Pancreas (tissue), 10 donors: ENCODE measurements at regions not wholly inside any gene's neighbourhood (a gene's known extent, or its start where the extent isn't known, plus 50 kb on each side); places are given as distances from the start of the nearest gene placed in this dataset.

Experiments
- ATAC-seq, 4 donors: fragments of 200-7000 bp; cut with Tn5 transposase; one replicate each; pipeline versions ENCODE4 v1.8.0 to v1.9.1; 2020; ENCODE audit warnings: mild to moderate bottlenecking in 4 of 4, moderate library complexity in 4 of 4
- DNase-seq, 6 donors: peaks; one replicate each; pipeline ENCODE4 v3.0.0-alpha.2; 2020
- FAIRE-seq: peaks from 2 replicates; lab custom pipeline; 2012; peaks lifted over from hg19 to GRCh38; lab: Jason Lieb, UNC
- H3K27ac ChIP-seq, 4 donors: fragments of 200-600 bp; sonication (generic); 1 replicate in 3 of 4; 2 replicates in 1 of 4; pipeline versions ENCODE4 v1.5.0 to v1.8.0; 2020
- H3K27me3 ChIP-seq, 4 donors: fragments of 200-600 bp; one replicate each; pipeline ENCODE4 v1.8.0; 2021
- H3K36me3 ChIP-seq, 3 donors: fragments of 200-600 bp; sonication (generic) in 1 of 3; one replicate each; pipeline versions ENCODE4 v1.5.0 to v1.8.0; 2020 to 2021
- H3K4me1 ChIP-seq, 3 donors: fragments of 200-600 bp; one replicate each; pipeline ENCODE4 v1.8.0; 2021
- H3K4me3 ChIP-seq, 4 donors: fragments of 200-600 bp; sonication (generic) in 2 of 4; one replicate each; pipeline versions ENCODE4 v1.5.0 to v1.8.0; 2020 to 2021
- H3K9me3 ChIP-seq, 4 donors: fragments of 200-600 bp; one replicate each; pipeline ENCODE4 v1.8.0; 2021
- CTCF ChIP-seq, 4 donors: fragments of 200-600 bp; sonication (generic) in 3 of 4; IDR thresholded peaks; one replicate each; pipeline versions ENCODE4 v1.5.0 to v1.8.0; 2021; ENCODE audit warnings: antibody characterized with exemption in 4 of 4
- WGBS, 2 donors: extraction: QIAGEN DNeasy Blood & Tissue Kit; methylation state at CpG; one replicate each; pipeline ENCODE4 v1.1.7; 2013; 5-methylcytosine and 5-hydroxymethylcytosine counted together
- intact Hi-C, 3 donors: fragments of 100-400 bp; cut with DNase I; formaldehyde crosslinking; loops; one replicate each; pipeline versions ENCODE4 v1.11.1 to v1.14.2; 2022
- donor health status: healthy with polysubstance abuse.
- donor health status: DM: no; HTN: no; CAD: no; lungs with moderate emphysema.
- donor health status: DM: no; HTN: no; CAD: no.
- donor health status: control.
- donor health status: control.
- donor health status: Bipolar disorder and iron deficiency.
- donor health status: DM: yes; HTN: yes; CAD: no.
- donor health status: DM: no; HTN: no; CAD: no.
- donor health status: DM: no; HTN: no; CAD: no.
- donor health status: DM: yes; HTN: yes; CAD: no.

GRCh38 chr21:38037416-38037815, 121.2 kb upstream of the KCNJ6 start:
- no peak for DNase-seq

GRCh38 chr21:38039369-38039768, 123.1 kb upstream of the KCNJ6 start:
- H3K27me3 ChIP-seq = peaks cover 0 to 3% (median 0%) of the 10 kb centered on the region in 4 donors
- no peaks in the 10 kb centered on the region for H3K36me3 ChIP-seq
- no peak for TF ChIP-seq CTCF (IDR thresholded peaks at IDR 0.05)
- no peaks in the 10 kb centered on the region for H3K9me3 ChIP-seq
- DNase-seq (no peak), ATAC-seq (no peak), FAIRE-seq (no peak)
- 54 to 61% methylated on average over 6 of the region's 6 CpGs for WGBS, 2 donors
- no peak overlapping the region for H3K4me3 ChIP-seq
- intact Hi-C loops = no loop called here
- no peaks in the 10 kb centered on the region for H3K4me1 ChIP-seq
- H3K27ac ChIP-seq = no peak overlapping the region

More at GRCh38 chr21:38037416-38037815, 121.2 kb upstream of the KCNJ6 start:
- no peak overlapping the region for H3K27ac ChIP-seq
- no peak overlapping the region for H3K4me3 ChIP-seq
- H3K4me1 ChIP-seq = no peaks in the 10 kb centered on the region
- H3K27me3 ChIP-seq = peaks cover 0 to 3% (median 0%) of the 10 kb centered on the region in 4 donors
- intact Hi-C loops = no loop called here
- WGBS, 2 donors = 41 to 46% methylated on average over 3 of the region's 3 CpGs
- H3K36me3 ChIP-seq = no peaks in the 10 kb centered on the region
- TF ChIP-seq CTCF (IDR thresholded peaks at IDR 0.05) = no peak
- FAIRE-seq (no peak), ATAC-seq (no peak)
- no peaks in the 10 kb centered on the region for H3K9me3 ChIP-seq

GRCh38 chr21:38039841-38040240, 123.6 kb upstream of the KCNJ6 start:
- Histone ChIP-seq H3K4me1 (no peaks in the 10 kb centered on the region), H3K27me3 (peaks cover 0 to 3% (median 0%) of the 10 kb centered on the region in 4 donors), H3K4me3 (no peak overlapping the region), H3K27ac (no peak overlapping the region), H3K36me3 (no peaks in the 10 kb centered on the region), H3K9me3 (no peaks in the 10 kb centered on the region)
- intact Hi-C loops = no loop called here
- DNase-seq = no peak
- FAIRE-seq = no peak
- ATAC-seq = no peak
- no peak for TF ChIP-seq CTCF (IDR thresholded peaks at IDR 0.05)

- ATAC-seq = no peak
- H3K27me3 ChIP-seq = no peaks in the 10 kb centered on the region
- intact Hi-C loops = no loop called here
- no peaks in the 10 kb centered on the region for H3K9me3 ChIP-seq
- TF ChIP-seq CTCF (IDR thresholded peaks at IDR 0.05) = no peak
- no peak for FAIRE-seq
- H3K27ac ChIP-seq = no peak overlapping the region
- H3K4me1 ChIP-seq = no peaks in the 10 kb centered on the region
- no peak for DNase-seq
- WGBS, 2 donors = 46 to 51% methylated on average over 6 of the region's 6 CpGs
- no peaks in the 10 kb centered on the region for H3K36me3 ChIP-seq
- H3K4me3 ChIP-seq = no peak overlapping the region
Measured at GRCh38 chr21:38041493-38041892, 125.2 kb upstream of the KCNJ6 start.

GRCh38 chr21:38042246-38042645, 126.0 kb upstream of the KCNJ6 start:
- Histone ChIP-seq H3K27ac (no peak overlapping the region), H3K27me3 (no peaks in the 10 kb centered on the region), H3K36me3 (no peaks in the 10 kb centered on the region), H3K4me1 (no peaks in the 10 kb centered on the region), H3K4me3 (no peak overlapping the region), H3K9me3 (no peaks in the 10 kb centered on the region)
- FAIRE-seq (no peak), DNase-seq (no peak), ATAC-seq (no peak)
- no peak for TF ChIP-seq CTCF (IDR thresholded peaks at IDR 0.05)
- WGBS, 2 donors = 53 to 60% methylated on average over 2 of the region's 2 CpGs
- intact Hi-C loops = no loop called here
